GF-D8 (cell line): ENCODE measurements at regions not wholly inside any gene's neighbourhood (a gene's known extent, or its start where the extent isn't known, plus 50 kb on each side); places are given as distances from the start of the nearest gene placed in this dataset.

Source experiments
- DNase-seq: peaks from one replicate; lab custom pipeline; 2025; lab: John Stamatoyannopoulos, UW

GRCh38 chr10:83165265-83165664, 974.0 kb upstream of the GHITM start:
- no peak for DNase-seq

- no peak for DNase-seq
These were observed 973.0 kb upstream of the GHITM start for GRCh38 chr10:83166344-83166743.

DNA sequence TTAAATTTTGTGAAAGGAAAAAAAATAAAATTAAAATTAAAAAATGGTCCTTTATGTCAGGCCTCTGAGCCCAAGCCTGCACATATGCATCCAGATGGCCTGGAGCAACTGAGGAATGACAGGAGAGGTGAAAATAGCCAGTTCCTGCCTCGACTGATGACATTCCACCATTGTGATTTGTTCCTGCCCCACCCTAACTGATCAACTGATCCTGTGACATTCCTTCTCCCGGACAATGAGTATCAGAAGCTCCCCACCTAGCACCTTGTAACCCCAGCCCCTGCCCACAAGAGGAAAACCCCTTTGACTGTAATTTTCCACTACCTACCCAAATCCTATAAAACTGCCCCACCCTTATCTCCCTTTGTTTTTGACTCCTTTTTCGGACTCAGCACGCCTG, 972.2 kb upstream of the GHITM start:
- no peak for DNase-seq

- no peak for DNase-seq
These were observed 962.4 kb upstream of the GHITM start for GRCh38 chr10:83176901-83177300.

DNA sequence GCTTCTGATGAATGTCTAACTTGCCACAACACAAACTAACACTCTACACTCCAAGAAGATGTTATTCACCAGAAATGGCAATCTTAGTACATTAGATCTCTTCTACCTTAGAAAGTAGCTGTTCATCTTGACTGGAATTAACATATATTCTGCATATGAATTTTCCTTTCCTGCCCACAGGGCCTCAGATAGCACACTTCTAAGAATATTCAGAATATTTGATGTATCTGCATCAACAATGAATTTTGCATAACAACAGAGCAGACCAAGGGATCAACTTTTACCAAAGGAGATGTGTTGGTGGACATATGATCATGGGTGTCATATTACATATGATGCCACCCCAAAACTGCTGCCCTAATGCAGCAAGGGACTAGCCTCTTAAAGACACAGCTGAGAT, 960.8 kb upstream of the GHITM start:
- no peak for DNase-seq

DNA sequence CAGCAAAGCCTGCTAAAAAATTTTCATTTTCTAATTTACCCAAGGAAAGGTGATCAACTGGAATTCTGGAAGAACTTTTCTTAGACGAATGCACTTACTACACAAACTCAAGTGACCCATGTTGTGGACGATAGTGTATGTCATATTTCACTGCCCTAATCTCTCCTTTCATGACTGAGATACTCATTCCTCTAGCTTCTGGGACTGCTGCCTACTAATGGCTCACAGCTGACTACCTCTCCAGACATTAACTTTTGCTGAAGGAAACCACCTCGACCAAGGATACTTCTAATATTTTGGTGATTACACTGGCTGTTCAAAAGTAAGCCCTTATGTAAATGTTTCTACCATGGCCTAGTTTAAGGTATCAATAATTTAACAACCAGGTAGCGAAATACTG, 959.9 kb upstream of the GHITM start:
- DNase-seq = no peak

GRCh38 chr10:83182076-83182475, 957.2 kb upstream of the GHITM start:
- DNase-seq = no peak

- DNase-seq = no peak
These were observed 954.7 kb upstream of the GHITM start for GRCh38 chr10:83184641-83185040.

DNA sequence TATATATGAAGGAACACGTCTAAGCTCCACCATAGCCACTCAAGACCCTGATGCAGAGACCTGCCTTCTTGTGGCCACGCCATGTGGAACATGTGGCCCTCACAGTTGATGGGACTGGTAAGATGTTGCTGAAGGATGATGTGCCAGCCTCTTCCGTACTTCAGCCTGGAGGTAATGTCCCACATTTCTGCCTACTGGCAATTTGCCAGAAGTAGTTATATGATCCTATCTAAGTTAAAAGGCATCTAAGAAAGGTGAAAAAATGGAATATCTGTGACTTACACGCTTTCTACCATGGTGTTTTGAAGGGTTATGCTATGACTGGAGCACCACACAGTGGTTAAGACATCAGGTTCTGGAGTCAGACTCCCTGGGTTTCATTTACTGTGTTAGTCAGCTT, 948.7 kb upstream of the GHITM start:
- DNase-seq = no peak

DNA sequence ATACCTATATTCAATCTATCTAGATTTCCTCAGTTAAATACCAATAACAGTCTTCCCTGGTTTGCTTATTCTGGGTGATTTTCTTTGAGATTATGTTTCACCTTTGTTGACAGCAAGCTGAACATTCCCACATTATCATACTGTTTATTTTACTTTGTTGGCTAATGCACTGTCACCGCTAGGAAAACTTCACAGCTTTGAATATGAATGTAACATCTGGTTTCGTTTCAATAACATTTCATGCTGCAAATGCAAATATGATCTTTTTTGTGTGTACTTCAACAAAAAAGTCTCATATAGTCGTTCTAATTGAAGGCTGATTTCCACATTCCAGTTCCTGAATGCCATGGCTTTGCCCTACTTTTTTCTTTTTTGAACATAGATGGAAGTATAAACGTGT, 946.3 kb upstream of the GHITM start:
- no peak for DNase-seq

- no peak for DNase-seq
These were observed 944.3 kb upstream of the GHITM start for GRCh38 chr10:83195021-83195420.

DNA sequence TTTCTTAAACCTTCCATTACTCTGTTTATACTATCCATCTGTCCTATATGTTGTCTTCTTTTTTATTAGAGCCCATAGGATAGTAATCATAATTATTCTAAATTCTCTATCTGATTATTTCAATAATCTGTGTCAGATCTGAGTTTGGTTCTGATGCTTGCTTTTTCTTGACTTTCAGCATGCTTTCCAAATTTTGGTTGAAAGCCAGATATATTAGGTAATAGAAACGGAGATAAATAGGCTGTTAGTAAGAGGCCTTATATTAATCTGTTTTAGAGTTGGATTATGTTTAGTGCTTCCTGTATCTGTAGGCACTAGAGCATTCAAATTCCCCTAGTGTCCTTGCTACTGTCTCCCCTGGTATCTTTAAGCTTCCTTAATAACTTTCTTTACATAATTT, 939.9 kb upstream of the GHITM start:
- no peak for DNase-seq

DNA sequence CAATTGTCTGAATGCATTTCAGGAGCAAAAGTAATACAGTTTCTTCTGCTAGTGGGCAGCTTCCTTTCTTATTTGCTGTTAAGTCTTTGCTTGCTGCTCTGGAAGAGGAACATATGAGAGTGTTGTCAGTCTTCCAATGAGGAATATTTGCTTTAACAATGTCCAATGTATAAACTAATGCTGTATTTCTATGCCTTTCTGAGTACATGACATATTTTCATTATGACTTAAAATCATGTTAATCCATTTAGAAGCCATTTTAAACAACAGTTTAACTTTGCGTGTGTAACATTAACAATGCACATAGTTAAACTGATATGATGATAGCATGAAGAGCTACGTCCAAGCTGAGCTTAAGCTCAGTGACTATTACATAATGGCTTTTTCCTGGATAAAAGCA, 933.4 kb upstream of the GHITM start:
- no peak for DNase-seq

DNA sequence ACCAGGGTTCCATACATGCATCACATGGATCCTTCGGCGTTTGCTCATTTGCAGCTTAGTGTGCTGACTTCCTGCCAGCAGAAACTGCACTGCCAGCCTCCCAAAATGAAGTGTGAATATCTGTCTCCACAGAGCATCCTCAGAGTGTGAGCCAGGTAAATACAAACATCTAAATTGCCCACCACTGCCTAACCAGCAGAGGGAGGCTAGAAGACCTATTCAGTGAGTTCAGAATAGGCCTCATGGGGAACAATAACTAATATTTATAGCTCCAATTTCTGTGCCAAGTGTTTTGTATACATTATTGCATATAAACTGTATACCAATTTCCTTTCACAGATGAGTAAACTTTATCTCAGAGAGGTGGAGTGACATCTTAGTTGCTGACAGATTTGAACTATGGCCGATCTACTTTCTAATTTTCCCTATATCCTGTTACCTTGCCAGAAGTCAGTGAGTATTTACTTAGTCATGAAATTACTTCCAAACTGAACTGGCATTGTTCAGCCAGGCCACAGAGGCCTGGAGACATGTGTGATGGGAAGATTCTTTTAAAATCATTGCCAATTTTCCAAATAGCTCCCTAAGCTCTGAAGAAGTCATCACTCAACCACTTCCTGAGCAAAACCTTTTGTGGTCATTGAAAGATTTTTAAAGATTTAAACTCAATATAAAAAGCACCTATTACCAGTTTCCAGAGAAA, 926.5 kb upstream of the GHITM start:
- DNase-seq = no peak

GRCh38 chr10:83214136-83214535, 925.2 kb upstream of the GHITM start:
- no peak for DNase-seq

DNA sequence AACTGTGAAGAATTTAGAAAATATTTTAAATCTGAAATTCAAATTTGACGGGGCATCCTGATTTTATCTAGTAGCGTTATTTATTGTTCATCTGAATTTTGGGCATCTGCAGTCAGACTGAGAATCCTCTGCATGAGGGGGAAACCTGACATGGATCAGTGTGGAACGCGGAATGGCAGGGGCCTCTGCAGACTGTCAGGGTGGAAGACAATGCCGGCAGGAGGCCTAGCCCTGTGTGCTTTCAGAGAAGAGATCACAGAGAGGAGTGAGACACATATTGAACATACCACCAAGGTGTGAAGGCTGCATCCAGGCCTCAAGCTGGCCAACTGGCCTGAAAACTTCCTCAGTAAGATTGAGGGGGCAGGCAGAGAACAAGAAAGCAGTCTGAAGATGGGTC, 921.1 kb upstream of the GHITM start:
- DNase-seq = no peak

DNA sequence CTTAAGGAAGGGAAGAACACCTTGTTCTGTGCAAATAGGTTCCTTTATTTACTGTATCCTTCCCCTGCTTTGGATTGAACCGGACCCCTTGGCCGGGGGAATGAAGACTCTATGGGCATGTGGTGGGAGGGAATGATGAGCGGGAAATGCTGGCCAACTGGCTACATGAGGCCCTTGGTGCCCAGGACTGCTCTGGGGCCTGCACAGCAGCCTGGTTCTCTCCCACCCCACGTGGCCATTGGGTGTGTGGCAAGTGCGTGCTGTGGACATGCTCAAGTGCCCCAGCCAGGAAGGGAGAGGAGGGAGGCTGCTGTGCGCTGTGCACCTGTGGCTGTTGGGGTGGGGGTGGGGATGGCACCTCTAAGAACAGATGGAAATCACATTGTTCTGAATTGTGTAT, 917.0 kb upstream of the GHITM start:
- no peak for DNase-seq

GRCh38 chr10:83222832-83223742, 916.2 kb upstream of the GHITM start:
- DNase-seq = no peak

DNA sequence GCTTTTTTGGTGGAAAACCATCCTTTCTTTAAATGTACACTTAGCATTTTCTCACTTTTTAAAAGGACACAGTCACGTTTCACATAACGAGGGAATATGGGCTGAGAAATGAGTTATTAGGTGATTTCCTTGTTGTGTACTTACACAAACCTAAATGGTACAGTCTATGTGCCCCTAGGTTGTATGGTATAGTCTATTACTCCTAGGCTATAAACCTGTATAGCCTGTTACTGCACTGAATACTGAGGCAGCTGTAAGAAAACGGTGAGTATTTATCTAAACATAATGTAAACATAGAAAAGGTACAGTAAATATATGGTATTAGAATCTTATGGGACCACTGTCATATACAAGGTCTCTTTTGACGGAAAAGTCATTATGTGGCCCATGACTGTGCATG, 913.5 kb upstream of the GHITM start:
- DNase-seq = no peak

DNA sequence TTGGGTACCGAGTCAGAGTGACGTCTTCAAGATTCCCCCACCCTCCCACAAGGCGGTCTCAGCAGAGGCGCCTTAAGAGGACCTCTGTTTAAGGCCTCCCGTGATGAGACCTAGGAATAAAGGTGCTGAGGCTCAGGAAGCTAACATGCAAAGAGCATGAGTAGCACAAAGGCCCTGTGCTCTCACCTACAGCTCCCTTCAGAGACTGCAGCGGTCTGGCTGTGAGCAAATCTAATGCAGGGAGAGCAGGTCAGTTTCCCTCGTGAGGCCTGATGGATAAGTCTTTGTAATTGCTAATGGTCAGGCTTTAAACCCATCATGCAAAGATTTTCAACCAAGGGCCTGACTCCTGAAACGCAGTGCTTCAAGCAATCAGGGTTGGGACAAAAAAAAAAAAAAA, 909.3 kb upstream of the GHITM start:
- no peak for DNase-seq

DNA sequence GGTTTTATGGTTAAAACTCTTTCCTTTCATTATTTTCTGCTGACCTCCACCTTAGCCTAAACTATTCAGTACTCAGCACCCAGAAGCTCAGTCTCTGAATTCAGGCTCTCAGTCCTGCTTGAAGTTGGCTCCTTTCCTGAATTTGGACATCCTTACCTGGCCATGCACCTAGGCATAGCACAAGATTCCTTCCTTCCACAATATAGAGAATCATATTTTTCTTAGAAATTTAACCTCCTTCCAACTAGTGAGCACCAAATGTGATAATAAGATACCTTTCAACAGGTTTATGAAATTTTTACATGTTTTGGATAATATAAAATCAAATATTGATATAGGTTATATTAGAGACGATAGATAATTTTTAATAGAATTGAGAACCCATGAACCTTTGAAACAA, 905.6 kb upstream of the GHITM start:
- no peak for DNase-seq

DNA sequence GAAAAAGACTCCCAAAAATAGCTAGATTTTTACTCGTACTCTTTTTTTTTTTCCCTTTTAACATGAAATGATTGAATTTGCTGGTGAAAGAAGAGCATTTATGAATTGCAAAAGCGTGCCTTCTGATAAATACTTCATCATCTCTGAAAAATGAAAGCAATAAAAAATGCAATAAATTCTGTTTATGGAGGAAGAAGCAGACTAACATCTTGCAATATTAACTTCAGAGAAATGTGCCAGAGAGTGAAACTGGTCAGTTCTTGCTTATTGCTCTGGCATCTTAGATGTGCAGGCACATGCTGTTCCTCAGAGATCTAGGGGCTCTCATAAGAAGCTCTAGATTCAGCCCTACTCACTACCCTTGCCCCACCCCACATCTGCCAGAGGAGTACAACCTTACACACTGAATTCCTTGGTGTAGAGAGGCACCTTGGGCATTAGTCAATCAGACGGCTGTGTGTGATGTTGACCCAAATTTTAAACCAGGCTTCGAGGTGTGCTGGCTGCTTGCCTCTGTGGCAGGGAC, 891.1 kb upstream of the GHITM start:
- no peak for DNase-seq

DNA sequence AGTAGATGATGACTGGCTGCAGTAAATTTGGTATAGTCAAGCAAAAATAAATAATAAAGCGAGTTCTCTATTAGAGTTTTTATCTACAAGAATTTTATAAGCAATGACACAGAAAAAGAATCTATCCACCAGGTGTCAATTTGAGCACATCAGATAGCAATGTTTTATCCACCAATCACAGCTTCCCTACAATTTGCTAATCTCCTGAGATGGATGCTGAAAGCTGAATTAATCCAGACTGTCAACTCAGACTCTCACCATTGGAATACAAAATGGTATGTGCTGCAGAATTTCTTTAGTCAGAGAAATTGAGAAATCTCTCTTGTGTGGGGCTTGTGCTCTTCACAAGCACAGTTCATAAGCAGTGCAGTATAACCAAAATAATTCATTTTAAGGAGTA, 888.9 kb upstream of the GHITM start:
- DNase-seq = no peak
